ENCODE measurements at regions not wholly inside any gene's neighbourhood (a gene's known extent, or its start where the extent isn't known, plus 50 kb on each side); places are given as distances from the start of the nearest gene placed in this dataset.

- TF ChIP-seq BACH1 (IDR thresholded peaks at IDR 0.05; ENCODE audit: low read length) (no peak), RFX5 (IDR thresholded peaks at IDR 0.05; ENCODE audit: borderline replicate concordance, low read depth, low read length) (no peak), SRF (IDR thresholded peaks at IDR 0.05; ENCODE audit: low read depth, low read length) (no peak), BCL11A (IDR thresholded peaks at IDR 0.05; ENCODE audit: low read depth in 2 of 2, low read length in 2 of 2) (no peak), TAF1 (IDR thresholded peaks at IDR 0.05; ENCODE audit: low read depth, low read length) (no peak), TAF7 (optimal IDR thresholded peaks at IDR 0.05; ENCODE audit: borderline replicate concordance, low read depth, low read length) (no peak)
Measured at GRCh38 chr6:138654715-138655634, 118.6 kb upstream of the CCDC28A start (continued).
